ENCODE measurements at regions not wholly inside any gene's neighbourhood (a gene's known extent, or its start where the extent isn't known, plus 50 kb on each side); places are given as distances from the start of the nearest gene placed in this dataset.

DNA sequence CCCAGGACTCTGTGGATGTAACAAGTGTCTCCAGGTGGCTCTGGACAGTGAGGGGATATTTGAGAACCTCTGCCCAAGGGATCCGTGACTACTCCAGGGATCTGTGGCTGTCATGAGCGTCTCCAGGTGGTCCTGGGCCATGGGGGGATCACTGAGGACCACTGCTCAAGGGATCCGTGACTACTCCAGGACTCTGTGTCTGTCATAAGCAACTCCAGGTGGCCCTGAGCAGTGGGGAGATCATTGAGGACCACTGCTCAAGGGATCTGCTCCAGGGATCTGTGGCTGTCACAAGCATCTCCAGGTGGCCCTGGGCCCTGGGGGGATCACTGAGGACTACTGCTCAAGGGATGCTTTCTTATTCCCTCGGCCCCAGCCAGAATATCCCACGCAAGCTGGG, 133.2 kb upstream of the ADARB2 start:
- H3K4me3 Mint-ChIP-seq = no peak overlapping the region
- intact Hi-C loops (cut with DNase I, micrococcal nuclease) = no loop called here
- H3K27ac Mint-ChIP-seq = no peak overlapping the region
- H3K9me3 Mint-ChIP-seq (ENCODE audit: low read depth) = peaks cover 6% of the 10 kb centered on the region
- POLR2A ChIA-PET = no interaction called here
- no peaks in the 10 kb centered on the region for H3K4me1 Mint-ChIP-seq
- H3K36me3 Mint-ChIP-seq (ENCODE audit: low read depth) = no peaks in the 10 kb centered on the region
- ATAC-seq = no peak
- CTCF ChIA-PET = no interaction called here
- H3K27me3 Mint-ChIP-seq = no peaks in the 10 kb centered on the region
- DNase-seq = no peak

GRCh38 chr10:1869861-1870260, 132.5 kb upstream of the ADARB2 start:
- ChIA-PET POLR2A (no interaction called here), CTCF (no interaction called here)
- Mint-ChIP-seq H3K4me1 (no peaks in the 10 kb centered on the region), H3K27ac (no peak overlapping the region), H3K36me3 (ENCODE audit: low read depth) (no peaks in the 10 kb centered on the region), H3K4me3 (no peak overlapping the region), H3K27me3 (no peaks in the 10 kb centered on the region), H3K9me3 (ENCODE audit: low read depth) (no peaks in the 10 kb centered on the region)
- no peak for ATAC-seq
- intact Hi-C loops (cut with DNase I, micrococcal nuclease) = no loop called here
- no peak for DNase-seq

DNA sequence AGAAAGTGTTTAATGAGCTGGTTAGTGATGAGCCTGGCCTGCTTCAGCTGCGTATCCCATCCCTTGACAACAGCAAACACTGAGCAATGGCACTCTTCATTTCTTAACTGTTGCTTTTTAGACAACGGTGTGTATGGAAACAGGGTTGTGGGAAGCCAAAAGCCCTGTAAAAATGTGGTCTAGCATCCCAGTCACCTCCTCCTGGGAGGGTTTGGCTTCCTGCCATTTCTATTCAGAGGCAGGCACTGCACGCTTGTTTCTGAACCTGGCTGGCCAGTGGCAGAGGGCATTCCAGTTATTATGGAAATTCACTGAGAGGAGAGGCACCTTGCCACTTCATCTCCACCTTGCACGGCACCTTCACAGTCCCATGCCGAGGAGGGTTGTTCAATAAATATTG, 123.0 kb upstream of the ADARB2 start:
- H3K4me1 Mint-ChIP-seq = no peaks in the 10 kb centered on the region
- H3K9me3 Mint-ChIP-seq (ENCODE audit: low read depth) = peaks cover 12% of the 10 kb centered on the region
- ATAC-seq (no peak), DNase-seq (no peak)
- intact Hi-C loops (cut with DNase I, micrococcal nuclease) = no loop called here
- H3K27me3 Mint-ChIP-seq = no peaks in the 10 kb centered on the region
- H3K4me3 Mint-ChIP-seq = no peak overlapping the region
- no peak overlapping the region for H3K27ac Mint-ChIP-seq
- POLR2A ChIA-PET = no interaction called here
- no peaks in the 10 kb centered on the region for H3K36me3 Mint-ChIP-seq (ENCODE audit: low read depth)
- CTCF ChIA-PET = no interaction called here

GRCh38 chr10:1858547-1858946, 121.2 kb upstream of the ADARB2 start:
- CTCF ChIA-PET = no interaction called here
- no peaks in the 10 kb centered on the region for H3K27me3 Mint-ChIP-seq

GRCh38 chr10:1858048-1858447, 120.7 kb upstream of the ADARB2 start:
- intact Hi-C loops (cut with DNase I, micrococcal nuclease) = no loop called here
- no peak for DNase-seq
- no peak overlapping the region for H3K4me3 Mint-ChIP-seq
- no peaks in the 10 kb centered on the region for H3K27me3 Mint-ChIP-seq
- no peaks in the 10 kb centered on the region for H3K4me1 Mint-ChIP-seq
- no peaks in the 10 kb centered on the region for H3K36me3 Mint-ChIP-seq (ENCODE audit: low read depth)
- ATAC-seq = no peak
- H3K27ac Mint-ChIP-seq = no peak overlapping the region
- CTCF ChIA-PET = no interaction called here
- no peaks in the 10 kb centered on the region for H3K9me3 Mint-ChIP-seq (ENCODE audit: low read depth)
- POLR2A ChIA-PET = no interaction called here

More at GRCh38 chr10:1858547-1858946, 121.2 kb upstream of the ADARB2 start:
- Mint-ChIP-seq H3K27ac (no peak overlapping the region), H3K4me1 (no peaks in the 10 kb centered on the region), H3K36me3 (ENCODE audit: low read depth) (no peaks in the 10 kb centered on the region), H3K4me3 (no peak overlapping the region), H3K9me3 (ENCODE audit: low read depth) (peaks cover 3% of the 10 kb centered on the region)
- POLR2A ChIA-PET = no interaction called here
- ATAC-seq = no peak
- no peak for DNase-seq
- intact Hi-C loops (cut with DNase I, micrococcal nuclease) = no loop called here

DNA sequence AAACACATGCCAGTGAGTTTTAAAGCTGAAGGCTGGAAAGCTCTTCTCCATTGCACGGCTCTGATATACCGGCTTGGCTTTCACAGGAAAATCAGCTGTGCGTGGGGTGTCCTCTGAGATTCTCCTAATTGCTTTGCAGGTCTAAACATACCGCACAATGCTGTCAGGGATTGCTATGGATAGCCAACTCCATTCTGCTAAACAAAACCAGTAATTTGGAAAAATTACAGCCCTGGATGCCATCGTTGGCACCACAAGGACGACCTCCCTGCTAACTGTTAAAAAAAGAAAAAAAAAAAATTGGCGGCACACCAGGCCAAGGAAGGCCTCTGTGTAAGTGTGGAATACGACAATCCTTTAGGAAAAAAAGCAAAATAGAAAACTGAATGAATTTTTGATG, 118.6 kb upstream of the ADARB2 start:
- ATAC-seq (no peak), DNase-seq (no peak)
- Mint-ChIP-seq H3K27me3 (no peaks in the 10 kb centered on the region), H3K4me1 (no peaks in the 10 kb centered on the region), H3K9me3 (ENCODE audit: low read depth) (no peaks in the 10 kb centered on the region), H3K27ac (no peak overlapping the region), H3K4me3 (no peak overlapping the region), H3K36me3 (ENCODE audit: low read depth) (no peaks in the 10 kb centered on the region)
- intact Hi-C loops (cut with DNase I, micrococcal nuclease) = no loop called here
- POLR2A ChIA-PET = no interaction called here
- CTCF ChIA-PET = no interaction called here

GRCh38 chr10:1854271-1854670, 116.9 kb upstream of the ADARB2 start:
- intact Hi-C loops (cut with DNase I, micrococcal nuclease) = no loop called here
- CTCF ChIA-PET = no interaction called here
- no peak for ATAC-seq
- no peak for DNase-seq
- Mint-ChIP-seq H3K4me3 (no peak overlapping the region), H3K27me3 (no peaks in the 10 kb centered on the region), H3K9me3 (ENCODE audit: low read depth) (no peaks in the 10 kb centered on the region), H3K27ac (no peak overlapping the region), H3K36me3 (ENCODE audit: low read depth) (no peaks in the 10 kb centered on the region), H3K4me1 (no peaks in the 10 kb centered on the region)
- POLR2A ChIA-PET = no interaction called here

GRCh38 chr10:1853801-1854200, 116.5 kb upstream of the ADARB2 start:
- H3K4me3 Mint-ChIP-seq = no peak overlapping the region
- no peaks in the 10 kb centered on the region for H3K36me3 Mint-ChIP-seq (ENCODE audit: low read depth)
- intact Hi-C loops (cut with DNase I, micrococcal nuclease) = no loop called here
- H3K4me1 Mint-ChIP-seq = no peaks in the 10 kb centered on the region
- H3K27ac Mint-ChIP-seq = no peak overlapping the region
- no peak for DNase-seq
- ChIA-PET POLR2A (no interaction called here), CTCF (no interaction called here)
- no peak for ATAC-seq
- H3K9me3 Mint-ChIP-seq (ENCODE audit: low read depth) = no peaks in the 10 kb centered on the region
- no peaks in the 10 kb centered on the region for H3K27me3 Mint-ChIP-seq

DNA sequence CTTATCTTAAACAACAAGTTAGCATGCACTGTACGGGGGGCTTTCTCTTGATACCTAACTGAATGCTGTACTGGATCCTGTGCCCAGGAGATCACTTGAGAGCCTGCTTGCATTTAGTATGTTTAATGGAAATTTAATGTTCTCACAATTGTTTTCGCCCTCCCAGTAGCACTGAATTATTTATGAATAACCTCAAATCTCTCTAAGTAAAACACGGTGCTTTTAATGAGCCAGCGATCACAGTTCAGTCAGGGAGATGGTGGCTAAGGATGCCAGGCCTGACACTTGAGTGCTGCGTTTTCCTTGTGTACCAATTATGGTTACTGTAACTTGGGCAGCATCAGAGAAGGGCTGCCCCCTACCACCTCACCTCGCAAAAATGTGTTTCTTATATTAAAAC, 115.5 kb upstream of the ADARB2 start:
- intact Hi-C loops (cut with DNase I, micrococcal nuclease) = no loop called here
- no peaks in the 10 kb centered on the region for H3K27me3 Mint-ChIP-seq
- H3K36me3 Mint-ChIP-seq (ENCODE audit: low read depth) = no peaks in the 10 kb centered on the region
- H3K27ac Mint-ChIP-seq = no peak overlapping the region
- H3K4me3 Mint-ChIP-seq = no peak overlapping the region
- DNase-seq (no peak), ATAC-seq (no peak)
- ChIA-PET CTCF (no interaction called here), POLR2A (interaction anchor here (0.6 kb wide), 1 partner anchor 683 kb away, joined by 4 read pairs; no protein-coding TSS in a partner anchor)
- no peaks in the 10 kb centered on the region for H3K9me3 Mint-ChIP-seq (ENCODE audit: low read depth)
- H3K4me1 Mint-ChIP-seq = no peaks in the 10 kb centered on the region

GRCh38 chr10:1851762-1852161, 114.4 kb upstream of the ADARB2 start:
- H3K9me3 Mint-ChIP-seq (ENCODE audit: low read depth) = no peaks in the 10 kb centered on the region
- ATAC-seq = no peak
- H3K4me3 Mint-ChIP-seq = no peak overlapping the region
- DNase-seq = no peak
- no peaks in the 10 kb centered on the region for H3K27me3 Mint-ChIP-seq
- CTCF ChIA-PET = no interaction called here
- POLR2A ChIA-PET = no interaction called here
- no peaks in the 10 kb centered on the region for H3K4me1 Mint-ChIP-seq
- H3K27ac Mint-ChIP-seq = no peak overlapping the region
- intact Hi-C loops (cut with DNase I, micrococcal nuclease) = no loop called here
- H3K36me3 Mint-ChIP-seq (ENCODE audit: low read depth) = no peaks in the 10 kb centered on the region

- ATAC-seq (no peak), DNase-seq (no peak)
- no peaks in the 10 kb centered on the region for H3K4me1 Mint-ChIP-seq
- H3K36me3 Mint-ChIP-seq (ENCODE audit: low read depth) = no peaks in the 10 kb centered on the region
- ChIA-PET CTCF (no interaction called here), POLR2A (no interaction called here)
- intact Hi-C loops (cut with DNase I, micrococcal nuclease) = no loop called here
- H3K27me3 Mint-ChIP-seq = no peaks in the 10 kb centered on the region
- H3K4me3 Mint-ChIP-seq = no peak overlapping the region
- H3K27ac Mint-ChIP-seq = no peak overlapping the region
- no peaks in the 10 kb centered on the region for H3K9me3 Mint-ChIP-seq (ENCODE audit: low read depth)
These were observed 113.7 kb upstream of the ADARB2 start for GRCh38 chr10:1850971-1851527.

- H3K4me3 Mint-ChIP-seq = no peak overlapping the region
- H3K27me3 Mint-ChIP-seq = no peaks in the 10 kb centered on the region
- ATAC-seq (no peak), DNase-seq (no peak)
- H3K36me3 Mint-ChIP-seq (ENCODE audit: low read depth) = no peaks in the 10 kb centered on the region
- ChIA-PET POLR2A (no interaction called here), CTCF (no interaction called here)
- no peaks in the 10 kb centered on the region for H3K4me1 Mint-ChIP-seq
- no peak overlapping the region for H3K27ac Mint-ChIP-seq
- H3K9me3 Mint-ChIP-seq (ENCODE audit: low read depth) = no peaks in the 10 kb centered on the region
- intact Hi-C loops (cut with DNase I, micrococcal nuclease) = no loop called here
These were observed 110.0 kb upstream of the ADARB2 start for GRCh38 chr10:1847361-1847760.

DNA sequence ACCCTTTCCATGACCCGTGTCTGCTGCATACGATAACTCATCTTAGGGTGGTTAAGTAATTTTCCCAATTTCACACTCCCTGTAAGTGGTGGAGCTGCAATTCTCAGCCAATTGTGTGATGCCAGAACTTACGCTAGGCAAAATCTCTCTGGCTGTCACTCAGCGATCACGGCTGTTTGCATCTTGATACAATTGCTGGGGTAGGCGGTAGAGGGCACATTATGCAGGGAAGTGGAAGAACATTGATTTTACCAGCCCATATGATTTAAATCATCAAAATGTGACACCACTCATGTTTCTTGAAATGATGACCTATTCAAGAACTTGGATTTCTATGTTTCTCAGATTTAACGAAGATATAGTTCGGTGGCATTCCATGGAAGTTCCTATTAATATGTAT, 108.7 kb upstream of the ADARB2 start:
- no peak for ATAC-seq
- Mint-ChIP-seq H3K36me3 (ENCODE audit: low read depth) (no peaks in the 10 kb centered on the region), H3K9me3 (ENCODE audit: low read depth) (peaks cover 3% of the 10 kb centered on the region), H3K27me3 (no peaks in the 10 kb centered on the region), H3K4me3 (no peak overlapping the region), H3K27ac (no peak overlapping the region), H3K4me1 (no peaks in the 10 kb centered on the region)
- DNase-seq = no peak
- intact Hi-C loops (cut with DNase I, micrococcal nuclease) = no loop called here
- CTCF ChIA-PET = interaction anchor here (0.7 kb wide), 1 partner anchor 42 kb away, joined by 3 read pairs; no protein-coding TSS in a partner anchor
- POLR2A ChIA-PET = no interaction called here
